Endothelial cell of umbilical vein (primary cell): ENCODE measurements at regions not wholly inside any gene's neighbourhood (a gene's known extent, or its start where the extent isn't known, plus 50 kb on each side); places are given as distances from the start of the nearest gene placed in this dataset.

Experiments used
- EZH2 ChIP-seq: IDR thresholded peaks from 2 replicates; pipeline ENCODE4 v1.6.1; 2012; ENCODE audit warnings: borderline replicate concordance, low read depth, mild to moderate bottlenecking, moderate library complexity, low read length, inconsistent platforms; ENCODE audit not compliant: severe bottlenecking
- FOS ChIP-seq: IDR thresholded peaks from 2 replicates; pipeline ENCODE4 v1.6.1; 2011; ENCODE audit warnings: mild to moderate bottlenecking, low read length, moderate library complexity, borderline replicate concordance; ENCODE audit not compliant: insufficient read depth
- JUN ChIP-seq: IDR thresholded peaks from 2 replicates; pipeline ENCODE4 v1.6.1; 2011; ENCODE audit warnings: borderline replicate concordance, low read depth; ENCODE audit not compliant: insufficient read length, insufficient read depth
- POLR2A ChIP-seq: IDR thresholded peaks from 2 replicates; pipeline ENCODE4 v1.6.1; 2012; ENCODE audit warnings: low read depth, mild to moderate bottlenecking, control low read depth, low read length
- TF ChIP-seq, protein P1 (sequence below), 2 donors: IDR thresholded peaks; 1 replicate in 1 of 2; 2 replicates in 1 of 2; pipeline ENCODE4 v1.5.1; 2011; ENCODE audit warnings: low read length in 2 of 2, mild to moderate bottlenecking in 2 of 2, moderate library complexity in 2 of 2, control low read depth in 1 of 2, inconsistent platforms in 1 of 2, low read depth in 1 of 2; ENCODE audit not compliant: insufficient read depth in 1 of 2; ENCODE audit errors: extremely low read depth in 1 of 2

DNA sequence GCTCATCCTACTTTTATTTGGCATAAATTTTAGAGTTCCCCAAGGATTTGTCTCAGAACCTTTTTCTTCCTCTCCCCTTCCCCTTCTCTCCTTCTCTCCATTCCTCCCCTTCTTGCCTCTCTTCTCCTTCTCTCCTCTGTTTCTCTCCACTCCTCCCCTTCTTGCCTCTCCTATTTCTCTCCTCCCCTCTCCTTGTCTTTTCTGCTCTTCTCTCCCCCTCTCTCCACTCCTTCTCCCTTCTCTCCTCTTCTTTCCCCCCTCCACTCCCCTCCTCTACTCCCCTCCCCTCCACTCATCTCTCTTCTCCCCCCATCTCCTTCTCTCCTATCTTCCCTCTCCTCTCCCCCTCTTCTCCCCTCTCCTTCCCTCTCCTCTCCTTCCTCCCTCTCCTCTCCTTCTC, 142.7 kb downstream of the CCDC71L start:
- TF ChIP-seq, protein P1, sequence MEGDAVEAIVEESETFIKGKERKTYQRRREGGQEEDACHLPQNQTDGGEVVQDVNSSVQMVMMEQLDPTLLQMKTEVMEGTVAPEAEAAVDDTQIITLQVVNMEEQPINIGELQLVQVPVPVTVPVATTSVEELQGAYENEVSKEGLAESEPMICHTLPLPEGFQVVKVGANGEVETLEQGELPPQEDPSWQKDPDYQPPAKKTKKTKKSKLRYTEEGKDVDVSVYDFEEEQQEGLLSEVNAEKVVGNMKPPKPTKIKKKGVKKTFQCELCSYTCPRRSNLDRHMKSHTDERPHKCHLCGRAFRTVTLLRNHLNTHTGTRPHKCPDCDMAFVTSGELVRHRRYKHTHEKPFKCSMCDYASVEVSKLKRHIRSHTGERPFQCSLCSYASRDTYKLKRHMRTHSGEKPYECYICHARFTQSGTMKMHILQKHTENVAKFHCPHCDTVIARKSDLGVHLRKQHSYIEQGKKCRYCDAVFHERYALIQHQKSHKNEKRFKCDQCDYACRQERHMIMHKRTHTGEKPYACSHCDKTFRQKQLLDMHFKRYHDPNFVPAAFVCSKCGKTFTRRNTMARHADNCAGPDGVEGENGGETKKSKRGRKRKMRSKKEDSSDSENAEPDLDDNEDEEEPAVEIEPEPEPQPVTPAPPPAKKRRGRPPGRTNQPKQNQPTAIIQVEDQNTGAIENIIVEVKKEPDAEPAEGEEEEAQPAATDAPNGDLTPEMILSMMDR (IDR thresholded peaks at IDR 0.05; ENCODE audit: extremely low read depth in 1 of 2, insufficient read depth in 1 of 2, low read depth in 1 of 2, low read length in 2 of 2) = no peak
- TF ChIP-seq POLR2A (no peak), JUN (no peak), EZH2 (no peak), FOS (no peak)
